Activated CD4-positive, alpha-beta T cell treated with anti-CD3 and anti-CD28 coated beads for 24 hours (primary cell): ENCODE measurements at regions not wholly inside any gene's neighbourhood (a gene's known extent, or its start where the extent isn't known, plus 50 kb on each side); places are given as distances from the start of the nearest gene placed in this dataset.
"Not testable (repeated sequence)": the region's sequence is repeated elsewhere in the genome, so short reads cannot be mapped to it uniquely, and the experiment has no call there.

ENCODE experiments used
- DNase-seq, 2 donors: peaks; one replicate each; pipeline ENCODE4 v3.0.0-alpha.2; 2020; ENCODE audit warnings: low read depth in 2 of 2

- not testable (repeated sequence) for DNase-seq
Measured at GRCh38 chr1:83472066-83472465, 526.9 kb downstream of the TTLL7 start.

GRCh38 chr1:83471272-83471671 lies 527.7 kb downstream of the TTLL7 start:
- not testable (repeated sequence) for DNase-seq

GRCh38 chr1:83468336-83468735 lies 530.6 kb downstream of the TTLL7 start:
- DNase-seq = not testable (repeated sequence)

- DNase-seq = not testable (repeated sequence)
Measured at GRCh38 chr1:83457735-83458248, 541.1 kb downstream of the TTLL7 start.

- DNase-seq = not testable (repeated sequence)
Measured at GRCh38 chr1:83457281-83457680, 541.7 kb downstream of the TTLL7 start.

GRCh38 chr1:83455753-83456152 lies 543.2 kb downstream of the TTLL7 start:
- not testable (repeated sequence) for DNase-seq

GRCh38 chr1:83445873-83446272 lies 553.1 kb downstream of the TTLL7 start:
- not testable (repeated sequence) for DNase-seq

- DNase-seq = not testable (repeated sequence)
Measured at GRCh38 chr1:83442412-83442811, 556.5 kb downstream of the TTLL7 start.

- not testable (repeated sequence) for DNase-seq
Measured at GRCh38 chr1:83440586-83440985, 558.3 kb downstream of the TTLL7 start.

GRCh38 chr1:83440021-83440420 lies 558.9 kb downstream of the TTLL7 start:
- DNase-seq = not testable (repeated sequence)

- not testable (repeated sequence) for DNase-seq
Measured at GRCh38 chr1:83438316-83438715, 560.6 kb downstream of the TTLL7 start.

- not testable (repeated sequence) for DNase-seq
Measured at GRCh38 chr1:83435336-83435735, 563.6 kb downstream of the TTLL7 start.

GRCh38 chr1:83427566-83427965 lies 571.4 kb downstream of the TTLL7 start:
- DNase-seq = not testable (repeated sequence)

GRCh38 chr1:83423382-83423781 lies 575.5 kb downstream of the TTLL7 start:
- not testable (repeated sequence) for DNase-seq

GRCh38 chr1:83418558-83418957 lies 580.4 kb downstream of the TTLL7 start:
- DNase-seq = no peak

- DNase-seq = not testable (repeated sequence)
Measured at GRCh38 chr1:83413839-83414107, 585.2 kb downstream of the TTLL7 start.

- not testable (repeated sequence) for DNase-seq
Measured at GRCh38 chr1:83410746-83411413, 588.1 kb downstream of the TTLL7 start.

- DNase-seq = not testable (repeated sequence)
Measured at GRCh38 chr1:83406693-83407371, 592.1 kb downstream of the TTLL7 start.

- DNase-seq = not testable (repeated sequence)
Measured at GRCh38 chr1:83405789-83406188, 593.1 kb downstream of the TTLL7 start.

- not testable (repeated sequence) for DNase-seq
Measured at GRCh38 chr1:83403500-83403899, 595.4 kb downstream of the TTLL7 start.

- DNase-seq = not testable (repeated sequence)
Measured at GRCh38 chr1:83401146-83401545, 597.8 kb downstream of the TTLL7 start.

GRCh38 chr1:83400173-83400572 lies 598.8 kb downstream of the TTLL7 start:
- DNase-seq = not testable (repeated sequence)

GRCh38 chr1:83398125-83398524 lies 600.8 kb downstream of the TTLL7 start:
- DNase-seq = not testable (repeated sequence)
